HEK293 (cell line): ENCODE measurements at regions not wholly inside any gene's neighbourhood (a gene's known extent, or its start where the extent isn't known, plus 50 kb on each side); places are given as distances from the start of the nearest gene placed in this dataset.

ENCODE experiments used
- CTCF ChIA-PET: fragments of 350-600 bp; formaldehyde crosslinking; extraction: SDS; loops from one replicate; lab custom pipeline; 2021; ENCODE audit warnings: antibody characterized with exemption; lab: Yijun Ruan, JAX
- POLR2A ChIA-PET: fragments of 300-600 bp; formaldehyde crosslinking; extraction: SDS; loops from one replicate; lab custom pipeline; 2020; ENCODE audit warnings: antibody characterized with exemption, inconsistent platforms; lab: Yijun Ruan, JAX
- H3K27ac ChIP-seq: fragments of 200-500 bp; sonication (Bioruptor generic); 2 replicates; pipeline ENCODE4 v1.5.1; 2014; ENCODE audit warnings: low read depth, low read length, control low read depth, inconsistent platforms; ENCODE audit errors: extremely low read depth
- H3K36me3 ChIP-seq, 2 experiments: fragments of 200-500 bp in 1 of 2; sonication (Bioruptor generic) in 1 of 2; 1 replicate in 1 of 2; 2 replicates in 1 of 2; pipeline ENCODE4 v1.5.1; 2014 to 2017; ENCODE audit warnings: inconsistent platforms in 2 of 2, low read length in 2 of 2; ENCODE audit not compliant: control insufficient read depth in 2 of 2, insufficient read depth in 1 of 2
- H3K4me1 ChIP-seq: fragments of 200-500 bp; sonication (Bioruptor generic); 2 replicates; pipeline ENCODE4 v1.5.1; 2014; ENCODE audit warnings: mild to moderate bottlenecking, low read length, inconsistent platforms; ENCODE audit not compliant: control insufficient read depth, insufficient read depth
- H3K4me3 ChIP-seq: 2 replicates; pipeline ENCODE4 v1.5.1; 2011; ENCODE audit warnings: low read depth, mild to moderate bottlenecking, control low read depth, low read length, moderate library complexity
- H3K9me3 ChIP-seq: fragments of 200-500 bp; sonication (Bioruptor generic); 2 replicates; pipeline ENCODE4 v1.5.1; 2014; ENCODE audit warnings: low read depth, low read length, inconsistent platforms; ENCODE audit not compliant: control insufficient read depth, insufficient read depth
- EGR2 ChIP-seq: fragments of 450-650 bp; formaldehyde crosslinking; IDR thresholded peaks from 2 replicates; pipeline ENCODE4 v1.5.1; 2016; ENCODE audit warnings: low read depth, missing biosample characterization, missing genetic modification characterization
- FEZF1 ChIP-seq: fragments of 450-650 bp; formaldehyde crosslinking; IDR thresholded peaks from 2 replicates; pipeline ENCODE4 v1.5.1; 2016; ENCODE audit warnings: missing biosample characterization, missing genetic modification characterization
- KLF17 ChIP-seq: fragments of 450-650 bp; formaldehyde crosslinking; IDR thresholded peaks from 2 replicates; pipeline ENCODE4 v1.5.1; 2016; ENCODE audit warnings: missing biosample characterization, missing genetic modification characterization
- ZIC2 ChIP-seq: fragments of 450-650 bp; formaldehyde crosslinking; IDR thresholded peaks from 2 replicates; pipeline ENCODE4 v1.5.1; 2016; ENCODE audit warnings: missing biosample characterization, missing genetic modification characterization
- ZNF140 ChIP-seq: fragments of 450-650 bp; formaldehyde crosslinking; IDR thresholded peaks from 2 replicates; pipeline ENCODE4 v1.5.1; 2016; ENCODE audit warnings: missing biosample characterization, missing genetic modification characterization
- ZNF146 ChIP-seq: fragments of 450-650 bp; formaldehyde crosslinking; IDR thresholded peaks from 2 replicates; pipeline ENCODE4 v1.5.1; 2016; ENCODE audit warnings: missing biosample characterization, missing genetic modification characterization
- ZNF155 ChIP-seq: fragments of 450-650 bp; formaldehyde crosslinking; IDR thresholded peaks from 2 replicates; pipeline ENCODE4 v1.5.1; 2016; ENCODE audit warnings: missing biosample characterization, missing genetic modification characterization
- ZNF157 ChIP-seq: fragments of 450-650 bp; formaldehyde crosslinking; IDR thresholded peaks from 2 replicates; pipeline ENCODE4 v1.5.1; 2016; ENCODE audit warnings: missing biosample characterization, missing genetic modification characterization
- ZNF16 ChIP-seq: fragments of 450-650 bp; formaldehyde crosslinking; IDR thresholded peaks from 2 replicates; pipeline ENCODE4 v1.5.1; 2016; ENCODE audit warnings: low read depth, missing biosample characterization, missing genetic modification characterization
- ZNF202 ChIP-seq: fragments of 450-650 bp; formaldehyde crosslinking; IDR thresholded peaks from 2 replicates; pipeline ENCODE4 v1.5.1; 2016; ENCODE audit warnings: missing biosample characterization, missing genetic modification characterization, borderline replicate concordance
- ZNF23 ChIP-seq: fragments of 450-650 bp; formaldehyde crosslinking; IDR thresholded peaks from 2 replicates; pipeline ENCODE4 v1.5.1; 2016; ENCODE audit warnings: missing biosample characterization, missing genetic modification characterization, borderline replicate concordance
- ZNF26 ChIP-seq: fragments of 450-650 bp; formaldehyde crosslinking; IDR thresholded peaks from 2 replicates; pipeline ENCODE4 v1.5.1; 2016; ENCODE audit warnings: missing biosample characterization, missing genetic modification characterization
- ZNF324 ChIP-seq: fragments of 450-650 bp; formaldehyde crosslinking; IDR thresholded peaks from 2 replicates; pipeline ENCODE4 v1.5.1; 2016; ENCODE audit warnings: missing biosample characterization, missing genetic modification characterization
- ZNF391 ChIP-seq: fragments of 450-650 bp; formaldehyde crosslinking; IDR thresholded peaks from 2 replicates; pipeline ENCODE4 v1.5.1; 2016; ENCODE audit warnings: low read depth, missing biosample characterization, missing genetic modification characterization, borderline replicate concordance
- ZNF488 ChIP-seq: fragments of 450-650 bp; formaldehyde crosslinking; IDR thresholded peaks from 2 replicates; pipeline ENCODE4 v1.5.1; 2016; ENCODE audit warnings: missing biosample characterization, missing genetic modification characterization
- ZNF501 ChIP-seq: fragments of 450-650 bp; formaldehyde crosslinking; IDR thresholded peaks from 2 replicates; pipeline ENCODE4 v1.5.1; 2016; ENCODE audit warnings: missing biosample characterization, missing genetic modification characterization
- ZNF529 ChIP-seq: fragments of 450-650 bp; formaldehyde crosslinking; IDR thresholded peaks from 2 replicates; pipeline ENCODE4 v1.5.1; 2017; ENCODE audit warnings: missing genetic modification characterization, missing biosample characterization; ENCODE audit not compliant: insufficient replicate concordance
- ZNF561 ChIP-seq: fragments of 450-650 bp; IDR thresholded peaks from 2 replicates; pipeline ENCODE4 v1.5.1; 2018; ENCODE audit warnings: missing biosample characterization, missing genetic modification characterization, borderline replicate concordance
- ZNF701 ChIP-seq: fragments of 450-650 bp; formaldehyde crosslinking; IDR thresholded peaks from 2 replicates; pipeline ENCODE4 v1.5.1; 2016; ENCODE audit warnings: missing biosample characterization, missing genetic modification characterization
- ZNF704 ChIP-seq: fragments of 450-650 bp; formaldehyde crosslinking; IDR thresholded peaks from 2 replicates; pipeline ENCODE4 v1.5.1; 2016; ENCODE audit warnings: missing biosample characterization, missing genetic modification characterization
- ZNF777 ChIP-seq: fragments of 450-650 bp; formaldehyde crosslinking; IDR thresholded peaks from 2 replicates; pipeline ENCODE4 v1.5.1; 2017; ENCODE audit warnings: missing biosample characterization, missing genetic modification characterization, borderline replicate concordance
- ZNF785 ChIP-seq: fragments of 450-650 bp; formaldehyde crosslinking; IDR thresholded peaks from 2 replicates; pipeline ENCODE4 v1.5.1; 2016; ENCODE audit warnings: missing biosample characterization, missing genetic modification characterization
- ZNF830 ChIP-seq: fragments of 450-650 bp; IDR thresholded peaks from 2 replicates; pipeline ENCODE4 v1.5.0; 2018; ENCODE audit warnings: missing biosample characterization, missing genetic modification characterization, low read depth, mild to moderate bottlenecking, moderate library complexity
- ZSCAN18 ChIP-seq: fragments of 450-650 bp; formaldehyde crosslinking; IDR thresholded peaks from 2 replicates; pipeline ENCODE4 v1.5.1; 2016; ENCODE audit warnings: missing biosample characterization, missing genetic modification characterization
- ZSCAN30 ChIP-seq: fragments of 450-650 bp; IDR thresholded peaks from 2 replicates; pipeline ENCODE4 v1.5.1; 2018; ENCODE audit warnings: missing biosample characterization, mild to moderate bottlenecking, missing genetic modification characterization, moderate library complexity
- TF ChIP-seq, protein P1 (sequence below): fragments of 450-650 bp; IDR thresholded peaks from 2 replicates; pipeline ENCODE4 v1.5.1; 2018; ENCODE audit warnings: missing biosample characterization, mild to moderate bottlenecking, missing genetic modification characterization

GRCh38 chr3:56940321-56940720 lies 120.1 kb upstream of the SPATA12 start (continued):
- TF ChIP-seq ZNF146 (no peak), FEZF1 (no peak), ZNF501 (tag by site-specific recombination) (no peak), EGR2 (no peak), ZNF324 (tag by site-specific recombination) (no peak), ZNF16 (no peak), ZNF777 (no peak), ZNF488 (tag by site-specific recombination) (no peak), ZNF140 (tag by site-specific recombination) (no peak)

DNA sequence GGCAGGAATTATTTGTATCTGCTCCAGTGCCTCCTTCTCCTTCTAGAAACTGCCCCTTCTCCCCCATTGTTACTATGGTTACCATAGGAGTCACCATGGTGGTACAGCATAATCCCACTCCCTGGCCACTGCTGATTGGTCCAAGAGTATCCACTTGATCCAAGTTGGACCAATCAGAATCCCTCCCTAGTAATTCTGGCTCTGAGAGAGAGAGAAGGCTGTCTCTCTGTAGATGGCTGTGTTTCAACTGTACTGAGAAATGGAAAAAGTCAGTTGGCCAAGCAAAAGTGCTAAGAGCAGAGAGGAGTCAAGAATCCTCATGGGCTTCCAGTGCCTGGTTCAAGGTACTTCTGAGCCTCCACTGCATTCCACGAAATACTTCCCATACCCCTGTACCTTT lies 120.6 kb upstream of the SPATA12 start:
- POLR2A ChIA-PET: no interaction called here
- Histone ChIP-seq H3K4me1 (no peaks in the 10 kb centered on the region), H3K9me3 (no peaks in the 10 kb centered on the region), H3K36me3 (no peaks in the 10 kb centered on the region), H3K4me3 (no peak overlapping the region), H3K27ac (no peak overlapping the region)
- CTCF ChIA-PET: no interaction called here
- TF ChIP-seq ZNF391 (tag by site-specific recombination) (no peak), ZNF16 (no peak), ZNF488 (tag by site-specific recombination) (no peak)

- POLR2A ChIA-PET: no interaction called here
- Histone ChIP-seq H3K36me3 (no peaks in the 10 kb centered on the region), H3K9me3 (no peaks in the 10 kb centered on the region), H3K27ac (no peak overlapping the region)
- no peak for TF ChIP-seq ZIC2 (tag by site-specific recombination)
- TF ChIP-seq ZSCAN30 (tag by site-specific recombination): no peak
- TF ChIP-seq ZSCAN18 (tag by site-specific recombination): no peak
- TF ChIP-seq ZNF704 (tag by site-specific recombination): no peak
- TF ChIP-seq ZNF785 (tag by site-specific recombination): no peak
- no peak for TF ChIP-seq ZNF830
- no peak for TF ChIP-seq ZNF202 (tag by site-specific recombination)
- no peak for TF ChIP-seq ZNF157 (tag by site-specific recombination)
- no peak for TF ChIP-seq ZNF26 (tag by site-specific recombination)
- no peak for TF ChIP-seq ZNF155
- no peak for TF ChIP-seq KLF17 (tag by site-specific recombination)
- no peak for TF ChIP-seq ZNF701 (tag by site-specific recombination)
- TF ChIP-seq ZNF391 (tag by site-specific recombination): no peak
- TF ChIP-seq ZNF529 (tag by site-specific recombination): no peak
- TF ChIP-seq, protein P1, sequence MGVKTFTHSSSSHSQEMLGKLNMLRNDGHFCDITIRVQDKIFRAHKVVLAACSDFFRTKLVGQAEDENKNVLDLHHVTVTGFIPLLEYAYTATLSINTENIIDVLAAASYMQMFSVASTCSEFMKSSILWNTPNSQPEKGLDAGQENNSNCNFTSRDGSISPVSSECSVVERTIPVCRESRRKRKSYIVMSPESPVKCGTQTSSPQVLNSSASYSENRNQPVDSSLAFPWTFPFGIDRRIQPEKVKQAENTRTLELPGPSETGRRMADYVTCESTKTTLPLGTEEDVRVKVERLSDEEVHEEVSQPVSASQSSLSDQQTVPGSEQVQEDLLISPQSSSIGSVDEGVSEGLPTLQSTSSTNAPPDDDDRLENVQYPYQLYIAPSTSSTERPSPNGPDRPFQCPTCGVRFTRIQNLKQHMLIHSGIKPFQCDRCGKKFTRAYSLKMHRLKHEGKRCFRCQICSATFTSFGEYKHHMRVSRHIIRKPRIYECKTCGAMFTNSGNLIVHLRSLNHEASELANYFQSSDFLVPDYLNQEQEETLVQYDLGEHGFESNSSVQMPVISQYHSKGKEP (tag by site-specific recombination): no peak
- TF ChIP-seq ZNF23 (tag by site-specific recombination): no peak
- no peak for TF ChIP-seq ZNF561
- TF ChIP-seq, all 188 proteins: peak for 0
- H3K4me1 ChIP-seq: no peaks in the 10 kb centered on the region
- H3K4me3 ChIP-seq: no peak overlapping the region
- CTCF ChIA-PET: no interaction called here
Measured at GRCh38 chr3:56938530-56938929, 121.9 kb upstream of the SPATA12 start.
